T-helper 22 cell (primary cell): ENCODE measurements at regions not wholly inside any gene's neighbourhood (a gene's known extent, or its start where the extent isn't known, plus 50 kb on each side); places are given as distances from the start of the nearest gene placed in this dataset.

Experiments
- DNase-seq: peaks from one replicate; pipeline ENCODE4 v3.0.0-alpha.2; 2020; ENCODE audit warnings: low read depth

DNA sequence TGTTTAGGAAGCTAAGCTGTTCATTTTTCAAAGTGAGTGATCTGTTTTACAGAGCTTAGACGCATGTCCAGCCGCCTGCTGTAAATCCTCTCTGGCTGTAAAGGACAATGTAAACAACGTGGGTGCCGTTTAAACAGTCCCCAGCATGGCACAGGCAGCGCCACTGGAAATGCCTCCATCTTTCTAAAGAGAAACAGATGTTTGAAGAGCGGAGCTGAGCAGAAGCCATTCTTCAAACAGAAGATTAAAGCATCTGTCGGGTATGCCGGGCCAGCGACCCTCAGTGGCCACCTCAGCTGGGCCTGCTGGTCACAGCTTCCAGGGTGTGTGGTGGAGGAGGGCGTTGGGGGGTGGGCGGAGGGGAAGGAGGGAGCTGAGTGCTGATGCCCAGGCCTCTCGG, 138.6 kb downstream of the ERMARD start:
- DNase-seq, result no peak

DNA sequence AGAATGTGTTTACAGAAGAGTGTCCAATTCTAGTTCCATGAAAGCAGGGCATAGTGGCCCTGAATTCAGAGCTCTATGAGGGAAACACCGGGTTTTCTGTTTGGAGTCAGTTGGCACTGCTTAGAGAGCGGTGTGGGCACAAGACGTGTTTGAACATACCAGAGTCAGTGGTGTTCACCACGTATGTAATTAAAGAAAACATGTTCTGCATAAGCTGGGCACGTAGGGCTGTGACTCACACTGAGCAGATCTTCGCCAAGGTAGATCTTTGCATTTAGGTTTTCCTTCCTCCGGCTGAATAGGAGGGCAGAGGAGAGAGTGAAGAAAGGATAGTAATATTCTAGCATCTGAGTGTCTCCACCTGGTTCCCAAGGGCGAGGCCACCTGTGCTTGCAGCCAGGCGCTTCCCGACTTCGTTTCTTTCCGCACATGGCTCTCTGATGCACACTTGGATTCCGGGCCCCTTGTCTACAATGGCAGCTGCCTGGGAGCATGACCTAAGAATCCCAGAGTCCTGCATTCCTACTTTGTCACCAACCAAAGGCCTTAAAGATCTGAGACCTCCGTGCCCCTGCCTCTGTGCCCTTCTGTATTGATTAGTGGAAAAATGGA, 136.2 kb downstream of the ERMARD start:
- DNase-seq, result no peak

DNA sequence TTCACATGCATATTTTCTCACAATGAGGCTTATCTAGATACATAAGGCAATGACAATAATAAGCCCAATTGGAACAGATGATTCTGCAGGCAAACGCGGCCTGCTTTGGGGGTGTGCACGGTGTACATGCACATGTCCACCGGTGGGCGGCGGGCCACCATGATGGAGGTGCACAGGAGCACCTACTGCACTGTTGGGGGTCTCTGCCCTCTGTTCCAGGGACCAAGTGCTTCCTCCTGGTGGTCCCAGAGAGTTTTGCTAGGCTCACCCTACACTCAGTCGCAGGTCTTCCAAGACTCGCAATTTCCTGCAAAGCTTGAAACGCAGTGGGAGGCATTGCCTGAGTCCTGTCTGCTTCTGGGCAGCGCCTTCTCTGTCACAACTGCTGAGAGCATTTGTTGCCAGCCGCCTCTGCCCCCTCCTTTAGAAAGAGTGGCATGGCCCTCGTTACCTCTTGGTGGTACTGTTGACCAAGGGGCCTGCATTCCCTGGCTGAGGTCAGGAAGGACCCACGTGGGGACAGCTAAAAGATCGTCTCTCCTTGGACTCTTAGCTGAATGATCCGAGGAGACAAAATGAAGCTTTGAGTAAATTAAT, 135.3 kb downstream of the ERMARD start:
- DNase-seq, result no peak

DNA sequence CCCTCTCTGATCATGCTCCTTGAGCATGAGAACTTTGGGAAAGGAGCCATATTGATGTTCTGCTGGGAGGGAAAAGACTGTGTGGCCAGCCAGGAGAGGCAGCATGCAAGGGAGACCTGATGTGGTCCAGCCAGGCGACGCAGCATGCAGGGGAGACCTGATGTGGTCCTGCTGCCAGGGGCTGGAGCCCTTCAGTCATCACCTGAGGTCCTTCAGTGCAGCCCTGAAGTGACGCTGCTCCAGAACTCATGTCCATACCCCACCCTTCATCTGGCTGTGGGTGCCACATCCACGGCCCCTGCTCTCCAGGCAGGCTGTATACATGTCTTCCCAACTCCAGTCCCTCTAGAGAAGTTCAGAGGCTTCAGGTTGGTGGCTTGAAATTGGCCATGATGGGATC, 134.4 kb downstream of the ERMARD start:
- no peak for DNase-seq

DNA sequence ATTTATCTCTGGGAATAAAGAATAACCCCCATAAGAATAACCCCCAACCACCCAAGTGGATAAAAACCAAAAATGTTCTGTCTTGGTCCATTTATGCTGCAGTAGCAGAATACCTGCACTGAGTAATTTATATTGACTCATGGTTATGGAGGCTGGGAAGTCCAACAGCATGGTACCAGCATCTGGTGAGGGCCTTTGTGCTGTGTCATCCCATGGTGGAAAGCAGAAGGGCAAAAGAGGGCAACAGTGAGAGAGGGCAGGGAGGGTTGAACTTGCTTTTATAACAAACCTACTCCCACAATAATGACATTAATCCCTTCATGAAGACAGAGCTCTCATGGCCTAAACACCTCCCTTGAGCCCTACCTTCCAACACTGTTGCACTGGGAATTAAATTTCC, 133.7 kb downstream of the ERMARD start:
- no peak for DNase-seq

DNA sequence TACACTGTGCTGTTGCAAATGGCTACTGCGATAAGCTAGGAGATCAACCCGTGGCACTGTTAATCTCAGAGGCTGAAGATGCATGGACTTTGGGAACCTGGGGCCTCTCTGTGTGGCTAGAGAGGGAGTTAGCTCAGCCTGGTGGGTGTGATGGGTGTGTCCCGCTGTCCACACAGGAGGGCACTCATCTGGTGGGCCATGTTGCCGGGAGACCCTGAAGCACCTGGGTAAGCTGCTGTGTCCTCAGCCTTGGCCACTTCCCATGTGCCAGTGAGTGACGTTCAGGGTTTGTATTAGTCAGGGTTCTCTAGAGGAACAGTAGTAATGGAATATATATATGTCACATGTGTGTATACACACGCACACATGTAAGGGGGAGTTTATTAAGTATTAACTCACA, 132.7 kb downstream of the ERMARD start:
- DNase-seq, result no peak

DNA sequence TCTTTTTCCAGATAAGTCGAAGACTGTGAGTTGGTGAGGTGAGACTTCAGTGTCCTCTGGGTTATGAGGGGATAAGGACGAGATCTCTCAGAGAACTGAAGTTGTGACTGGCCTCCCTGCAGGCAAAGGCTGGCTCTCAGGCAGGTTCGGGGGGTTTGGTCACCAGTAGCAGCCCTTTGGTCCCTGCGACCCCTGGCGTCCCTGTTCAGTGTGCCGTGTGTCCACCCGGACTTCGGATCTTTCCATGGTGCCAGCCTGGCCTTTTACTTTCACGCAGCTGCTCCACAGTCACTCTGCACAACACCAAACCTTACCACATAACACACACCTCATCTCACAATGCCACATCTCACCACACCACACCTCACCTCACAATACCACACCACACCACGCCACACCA, 131.9 kb downstream of the ERMARD start:
- DNase-seq, result no peak

DNA sequence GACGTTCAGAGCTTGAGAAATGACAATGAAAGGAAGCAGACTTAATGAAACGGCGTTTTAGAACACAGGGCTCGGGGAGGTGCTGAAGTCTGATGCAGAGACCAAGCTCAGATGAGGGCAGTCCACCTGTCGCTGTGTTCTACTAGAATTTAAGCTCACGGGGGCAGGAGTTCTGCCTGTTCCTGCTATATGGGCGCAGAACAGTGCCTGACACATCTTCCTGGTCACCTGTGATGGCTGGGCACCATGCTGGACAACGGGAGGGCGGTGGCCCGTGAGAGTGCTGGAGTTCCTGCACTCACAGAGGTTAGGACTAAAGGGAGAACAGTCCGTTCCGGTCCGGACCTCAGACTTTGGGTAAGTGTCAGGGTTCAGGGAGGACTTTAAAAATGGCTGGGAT, 130.6 kb downstream of the ERMARD start:
- no peak for DNase-seq

DNA sequence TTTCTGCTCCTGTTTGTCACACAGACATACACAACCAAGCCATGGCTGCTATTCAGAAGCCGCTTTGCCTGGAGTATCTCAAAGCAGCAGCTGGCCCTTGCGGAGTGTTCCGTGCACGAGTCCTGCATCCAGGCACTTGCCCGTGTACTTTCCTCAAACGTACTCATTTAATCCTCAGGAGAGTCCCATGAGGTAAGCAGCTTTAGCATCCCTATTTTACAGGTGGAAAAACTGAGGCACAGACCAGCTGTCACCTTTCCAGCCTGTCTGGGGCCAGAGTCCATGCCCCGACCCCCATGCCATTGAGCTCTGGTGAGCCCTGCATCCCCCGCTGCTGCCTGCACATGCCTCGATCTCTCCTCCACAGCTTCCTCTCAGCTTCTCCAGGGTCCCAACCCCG, 130.0 kb downstream of the ERMARD start:
- no peak for DNase-seq

DNA sequence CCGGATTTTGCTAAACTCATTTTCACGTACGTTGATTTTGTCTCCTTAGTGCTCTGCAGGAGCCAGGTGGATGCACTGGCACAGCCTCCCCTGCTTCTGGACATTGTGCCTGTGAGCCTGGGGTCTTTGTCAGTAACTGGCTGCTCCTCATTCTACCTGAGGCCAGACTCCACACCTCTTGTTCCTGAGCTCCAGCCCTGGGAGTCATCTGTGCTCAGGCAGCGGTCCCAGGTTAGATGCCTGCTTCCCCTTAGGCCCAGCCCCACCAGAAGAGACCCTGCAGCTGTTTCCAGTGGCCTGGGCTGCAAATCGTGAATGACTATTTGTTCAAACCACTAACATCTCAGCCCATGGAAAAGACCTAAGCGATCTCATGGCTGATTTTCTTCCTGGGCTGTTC, 129.1 kb downstream of the ERMARD start:
- DNase-seq, result no peak

DNA sequence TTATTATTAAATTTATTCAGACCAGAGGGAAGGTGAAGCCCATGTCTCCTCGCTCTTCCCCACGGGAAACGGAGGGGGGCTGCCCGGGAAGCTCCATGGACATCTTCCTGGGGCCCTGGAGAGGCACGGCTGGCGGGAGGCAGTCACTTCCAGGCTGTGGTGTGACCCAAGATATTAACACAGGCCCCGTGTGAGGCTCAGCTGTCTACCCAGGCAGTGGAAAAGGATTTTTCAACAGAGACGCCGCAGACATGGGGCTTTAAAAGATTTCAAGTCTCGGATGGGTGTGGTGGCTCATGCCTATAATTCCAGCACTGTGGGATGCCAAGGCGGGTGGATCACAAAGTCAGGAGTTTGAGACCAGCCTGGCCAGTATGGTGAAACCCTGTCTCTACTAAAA, 117.9 kb downstream of the ERMARD start:
- DNase-seq, result no peak

DNA sequence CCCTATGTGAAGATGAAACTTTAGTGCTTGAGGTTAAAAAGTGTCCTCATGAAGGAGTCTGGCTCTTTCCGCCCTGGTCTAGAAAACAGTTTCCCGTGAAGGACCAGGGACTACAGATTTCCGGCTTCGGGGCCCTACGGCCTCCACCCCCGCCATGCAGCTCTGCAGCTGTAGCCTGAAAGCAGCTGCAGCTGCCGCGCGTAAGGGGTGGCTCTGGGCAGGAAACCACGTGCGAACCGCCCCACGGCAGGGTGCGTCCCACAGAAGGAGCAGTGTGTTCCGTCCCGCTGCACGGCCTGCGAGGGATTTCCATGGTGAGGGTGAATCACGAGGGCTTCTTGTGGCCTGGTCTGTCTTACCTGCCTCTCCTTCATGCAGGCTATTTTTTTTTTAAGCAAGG, 117.0 kb downstream of the ERMARD start:
- no peak for DNase-seq

DNA sequence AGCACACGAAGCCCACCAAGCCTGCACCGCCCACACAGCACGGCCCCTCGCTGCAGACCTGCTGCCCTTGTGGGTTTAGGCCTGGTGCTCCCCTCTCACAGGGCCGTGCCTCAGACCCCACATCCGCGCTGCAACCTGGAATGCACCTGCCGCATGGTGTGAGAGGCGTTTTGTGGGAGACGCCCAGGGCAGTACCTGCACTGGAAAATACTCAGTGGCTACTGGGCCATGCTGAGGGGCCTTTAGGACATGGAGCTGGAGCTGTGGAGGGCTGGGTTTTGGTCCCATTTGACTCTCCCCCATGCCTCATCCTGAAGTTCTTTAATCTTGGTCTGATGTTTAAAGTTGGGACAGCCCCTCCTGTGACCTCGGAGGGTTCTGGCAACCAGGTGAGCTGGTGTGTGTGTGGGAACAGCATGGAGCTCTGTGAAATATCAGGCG, 116.3 kb downstream of the ERMARD start:
- no peak for DNase-seq

DNA sequence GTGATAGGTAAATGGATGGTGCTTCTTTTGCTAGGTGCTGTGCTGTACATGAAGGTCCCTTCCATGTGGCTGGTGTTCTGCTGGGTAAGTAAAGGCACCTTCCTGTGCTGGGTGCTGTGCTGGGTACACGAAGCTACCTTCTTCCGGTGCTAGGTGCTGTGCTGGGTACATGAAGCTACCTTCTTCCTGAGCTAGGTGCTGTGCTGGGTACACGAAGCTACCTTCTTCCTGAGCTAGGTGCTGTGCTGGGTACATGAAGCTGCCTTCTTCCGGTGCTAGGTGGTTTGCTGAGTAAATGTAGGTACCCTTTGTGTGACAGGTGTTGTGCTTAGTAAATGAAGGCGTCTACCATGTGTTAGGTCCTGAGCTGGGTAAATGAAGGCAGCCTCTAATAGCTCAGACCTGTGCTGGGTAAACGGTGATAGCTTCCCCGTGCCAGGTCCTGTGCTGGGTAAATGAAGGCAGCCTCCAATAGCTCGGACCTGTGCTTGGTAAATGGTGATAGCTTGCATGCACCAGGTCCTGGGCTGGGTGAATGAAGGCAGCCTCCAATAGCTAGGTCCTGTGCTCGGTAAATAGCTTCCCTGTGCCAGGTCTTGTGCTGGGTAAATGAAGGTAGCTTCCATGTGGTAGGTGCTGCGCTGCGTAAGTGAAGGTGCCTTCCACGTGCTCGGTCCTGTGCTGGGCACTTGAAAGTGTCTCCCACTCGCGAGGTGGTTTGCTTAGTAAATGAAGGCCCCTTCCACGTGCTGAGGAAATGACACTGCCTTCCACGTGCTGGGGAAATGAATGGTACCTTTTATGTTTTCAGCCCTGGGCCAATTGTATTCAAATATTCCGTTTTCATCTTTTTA, 115.5 kb downstream of the ERMARD start:
- no peak for DNase-seq

DNA sequence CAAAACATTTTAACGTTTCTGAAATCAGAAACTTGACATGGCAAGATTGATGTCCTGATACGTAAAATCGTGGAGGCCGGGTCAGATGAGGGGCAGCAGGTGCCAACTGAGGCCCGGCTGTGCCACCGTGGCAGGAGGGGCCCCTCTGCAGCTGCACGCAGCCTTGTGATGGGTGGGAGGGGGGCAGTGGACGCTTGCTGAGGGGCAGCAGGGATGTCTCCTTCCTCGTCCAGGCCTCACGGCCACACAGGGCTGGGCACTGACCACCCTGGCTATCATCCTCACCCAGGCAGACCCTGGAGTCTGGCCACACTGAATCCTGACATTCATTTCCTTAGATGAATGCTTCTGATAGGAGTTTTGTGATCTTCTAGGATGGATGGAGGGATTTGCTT, 114.7 kb downstream of the ERMARD start:
- no peak for DNase-seq

DNA sequence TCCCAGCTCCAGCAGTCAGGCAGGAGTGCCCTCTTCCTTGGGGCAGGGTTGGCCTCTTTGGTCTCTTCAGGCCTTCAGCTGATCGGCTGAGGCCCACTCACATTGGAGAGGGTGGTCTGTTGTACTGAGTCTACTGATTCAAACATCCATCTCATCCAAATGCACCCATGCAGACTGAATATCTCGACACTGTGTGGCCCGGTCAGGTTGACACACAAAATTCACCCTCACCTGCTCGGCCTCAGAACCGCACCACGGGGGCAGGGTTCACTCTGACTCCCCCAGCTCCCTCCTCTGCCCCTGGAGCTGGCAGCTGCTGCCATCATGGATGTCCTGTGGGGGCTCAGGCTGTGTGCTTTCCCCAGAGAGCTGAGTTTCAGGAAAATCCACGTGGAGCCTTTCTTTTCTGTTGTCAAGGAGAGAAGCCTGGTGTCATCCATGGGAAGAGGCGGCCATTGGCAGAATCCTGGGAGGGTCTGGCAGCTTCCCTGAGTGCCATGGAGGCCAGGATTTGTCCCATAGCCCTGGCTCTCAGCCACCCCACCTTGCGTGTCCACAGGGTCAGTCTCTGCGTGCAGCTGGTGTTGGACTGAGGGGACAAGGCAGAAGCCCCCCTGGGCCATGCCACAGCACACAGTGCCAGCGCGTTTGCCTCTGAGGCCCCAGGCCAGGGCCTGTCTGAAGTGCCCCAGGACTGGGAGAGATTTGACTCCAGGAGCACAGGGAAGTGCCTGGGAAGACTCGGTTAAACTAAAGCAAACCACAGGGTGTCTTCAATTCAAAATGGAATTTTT, 114.1 kb downstream of the ERMARD start:
- no peak for DNase-seq

DNA sequence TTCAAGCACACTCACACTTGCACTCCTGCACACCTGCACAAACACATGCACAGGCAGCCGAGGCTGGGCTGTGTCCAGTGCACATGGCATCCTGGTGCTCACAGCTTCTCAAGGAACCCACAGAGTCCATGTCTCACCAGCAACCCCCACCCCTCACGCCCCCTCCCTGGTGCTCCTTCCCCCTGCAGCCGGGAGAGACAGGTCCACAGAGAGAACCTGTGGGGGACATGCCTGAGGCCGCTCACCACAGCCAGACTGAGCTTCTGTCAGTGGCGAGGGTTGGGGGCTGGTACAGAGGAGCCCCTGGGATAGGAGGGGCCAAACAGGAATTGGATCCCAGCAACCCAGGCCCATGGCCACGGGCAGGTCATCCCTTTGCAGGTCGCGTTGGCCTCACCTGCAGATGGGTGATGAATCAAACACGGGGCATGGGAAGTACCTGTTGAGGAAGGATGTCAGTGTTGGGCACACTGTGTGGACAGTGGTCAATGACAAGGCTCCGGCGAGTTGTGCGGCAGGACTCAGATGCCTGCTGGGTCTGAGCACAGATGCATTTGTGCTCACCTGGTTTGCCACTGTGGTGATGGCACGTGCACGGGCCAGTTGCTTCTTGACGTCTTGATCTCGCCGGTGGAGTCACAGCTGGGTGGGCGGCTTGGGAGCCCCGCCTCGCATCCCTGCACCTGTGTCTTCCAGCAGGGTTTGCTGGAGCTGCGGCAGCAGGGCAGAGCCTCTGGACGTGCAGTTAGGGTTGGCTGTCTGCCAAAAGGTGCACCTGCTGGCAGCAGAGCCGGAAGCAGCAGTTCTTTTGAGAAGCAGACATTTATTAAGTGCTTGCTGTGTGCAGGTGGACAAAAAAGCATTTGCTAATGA, 113.0 kb downstream of the ERMARD start:
- no peak for DNase-seq

DNA sequence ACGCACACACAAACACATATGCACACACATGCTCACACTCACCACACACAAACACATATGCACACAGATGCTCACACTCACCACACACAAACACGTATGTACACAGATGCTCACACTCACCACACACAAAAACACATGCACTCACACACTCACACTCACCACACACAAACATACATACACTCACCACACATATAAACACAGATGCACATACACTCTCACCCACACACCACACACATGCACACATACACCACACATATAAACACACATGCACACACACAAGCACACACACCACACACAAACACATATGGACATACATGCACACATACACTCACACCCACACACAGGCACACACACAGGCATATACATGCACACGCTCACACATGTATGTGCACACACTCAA, 112.3 kb downstream of the ERMARD start:
- no peak for DNase-seq

DNA sequence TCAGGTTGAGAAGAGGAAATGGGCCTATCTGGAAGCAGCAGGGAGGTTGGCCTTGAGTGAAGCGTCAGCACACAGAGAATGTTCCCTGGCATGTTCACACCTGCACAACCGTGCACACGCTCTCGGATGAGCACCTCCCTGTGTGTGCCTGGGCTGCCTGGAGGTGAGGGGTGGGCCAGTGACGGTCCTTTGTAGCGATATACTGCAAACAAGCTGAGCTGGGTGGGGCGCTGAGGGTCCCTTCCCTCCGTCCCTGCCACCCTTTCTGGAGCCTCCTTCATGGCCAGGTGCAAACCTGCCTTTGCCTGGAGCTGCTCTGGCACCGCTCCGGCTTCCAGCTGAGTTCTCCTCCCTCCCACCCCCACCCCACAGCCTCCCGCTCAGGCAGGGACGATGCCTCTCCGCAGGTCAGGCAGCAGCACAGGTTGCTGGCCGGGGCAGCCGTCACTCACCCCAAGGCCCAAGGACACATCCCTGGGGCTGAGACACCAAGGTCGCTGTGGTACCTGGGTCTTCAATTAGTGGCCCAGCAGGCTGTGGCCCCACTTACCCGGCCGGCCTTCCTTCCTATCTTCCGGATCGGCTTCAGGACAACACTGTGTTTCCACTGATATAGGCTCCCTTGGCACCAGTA, 111.6 kb downstream of the ERMARD start:
- no peak for DNase-seq

DNA sequence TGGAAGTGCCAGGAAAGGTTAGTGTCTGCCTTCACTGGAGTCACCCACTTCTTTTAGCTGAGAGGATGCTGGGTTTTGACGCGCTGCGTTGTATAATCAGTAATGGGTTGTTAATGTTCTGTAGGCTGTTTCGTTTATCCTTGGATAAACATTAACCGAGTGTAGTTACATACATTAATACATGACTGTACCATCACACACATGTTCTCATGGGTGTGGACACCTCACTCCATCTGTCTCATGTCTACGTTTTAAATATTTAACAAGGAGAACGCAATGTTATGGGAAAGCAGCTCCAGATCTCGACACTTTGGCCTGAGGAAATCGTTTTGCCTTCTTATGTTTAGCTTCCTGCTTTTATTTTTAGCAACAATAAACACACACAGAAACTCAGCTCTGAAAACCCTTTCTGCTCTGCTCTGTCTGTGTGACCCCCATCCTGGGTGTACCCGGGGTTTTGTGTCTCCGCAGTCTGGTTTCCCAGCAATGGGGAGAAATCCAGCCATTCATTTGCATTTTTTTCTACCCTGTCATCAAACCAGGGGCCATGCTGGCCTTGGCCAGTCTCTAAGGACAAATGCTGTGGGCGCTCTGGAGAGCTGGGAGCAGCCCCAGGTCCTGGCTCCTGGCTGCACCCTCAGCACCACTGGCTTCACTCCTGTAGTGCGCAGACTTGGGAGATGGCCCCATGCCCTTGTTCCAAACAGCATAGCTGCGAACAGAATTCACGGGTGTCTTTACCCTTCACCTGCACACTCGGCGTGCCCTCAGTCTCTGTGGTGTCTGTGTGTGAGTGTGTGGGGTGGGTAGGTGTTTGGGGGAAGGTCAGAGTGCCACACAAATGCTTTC, 110.8 kb downstream of the ERMARD start:
- no peak for DNase-seq
